ENCODE measurements at regions not wholly inside any gene's neighbourhood (a gene's known extent, or its start where the extent isn't known, plus 50 kb on each side); places are given as distances from the start of the nearest gene placed in this dataset.
"Not testable (repeated sequence)": the region's sequence is repeated elsewhere in the genome, so short reads cannot be mapped to it uniquely, and the experiment has no call there.

- no peak for DNase-seq
Measured at GRCh38 chr7:83306502-83306901, 143.8 kb upstream of the PCLO start.

- DNase-seq: no peak
Measured at GRCh38 chr7:83305027-83305426, 142.3 kb upstream of the PCLO start.

- no peak for DNase-seq
Measured at GRCh38 chr7:83301416-83301815, 138.7 kb upstream of the PCLO start.

- no peak for DNase-seq
Measured at GRCh38 chr7:83290211-83290610, 127.5 kb upstream of the PCLO start.

- DNase-seq: no peak
Measured at GRCh38 chr7:83289419-83289993, 126.8 kb upstream of the PCLO start.

- DNase-seq: no peak
Measured at GRCh38 chr7:83280671-83281070, 118.0 kb upstream of the PCLO start.

- DNase-seq: no peak
Measured at GRCh38 chr7:83276250-83276649, 113.6 kb upstream of the PCLO start.

- no peak for DNase-seq
Measured at GRCh38 chr7:83273699-83274098, 111.0 kb upstream of the PCLO start.

- peak; percentile 15 for DNase-seq
Measured at GRCh38 chr7:83271212-83272099, 108.8 kb upstream of the PCLO start.

- no peak for DNase-seq
Measured at GRCh38 chr7:83270407-83270806, 107.7 kb upstream of the PCLO start.

- DNase-seq: peak; percentile 42
Measured at GRCh38 chr7:83267141-83267631, 104.5 kb upstream of the PCLO start.

- DNase-seq: not testable (repeated sequence)
Measured at GRCh38 chr7:83263442-83264034, 100.9 kb upstream of the PCLO start.

GRCh38 chr7:83259064-83259463 is 96.4 kb upstream of the PCLO start:
- DNase-seq: no peak

GRCh38 chr7:83248000-83248399 is 85.3 kb upstream of the PCLO start:
- DNase-seq: no peak

GRCh38 chr7:83219231-83219630 is 56.5 kb upstream of the PCLO start:
- not testable (repeated sequence) for DNase-seq

- DNase-seq: no peak
Measured at GRCh38 chr7:83212883-83213282, 50.2 kb upstream of the PCLO start.

Data from NCI-H2029 (cell line).